SK-N-SH treated with all-trans-retinoic acid at 6 μM for 48 hours (cell line): ENCODE measurements at regions not wholly inside any gene's neighbourhood (a gene's known extent, or its start where the extent isn't known, plus 50 kb on each side); places are given as distances from the start of the nearest gene placed in this dataset.

ENCODE experiments used
- ATAC-seq: fragments of 200-7000 bp; cut with Tn5 transposase; 3 replicates; pipeline ENCODE4 v1.9.1; 2020; ENCODE audit warnings: mild to moderate bottlenecking, moderate library complexity
- ARNTL ChIP-seq: fragments of 450-650 bp; formaldehyde crosslinking; IDR thresholded peaks from 2 replicates; pipeline ENCODE4 v1.5.0; 2020; ENCODE audit warnings: low read depth, mild to moderate bottlenecking, moderate library complexity, borderline replicate concordance
- BACH2 ChIP-seq: fragments of 250-450 bp; sonication (Bioruptor Pico); IDR thresholded peaks from 2 replicates; pipeline ENCODE4 v1.9.0; 2021; ENCODE audit warnings: mild to moderate bottlenecking, borderline replicate concordance
- CSDC2 ChIP-seq: fragments of 250-450 bp; sonication (Bioruptor Pico); IDR thresholded peaks from 2 replicates; pipeline ENCODE4 v1.5.0; 2020; ENCODE audit warnings: mild to moderate bottlenecking, moderate library complexity
- ESRRG ChIP-seq: fragments of 250-450 bp; sonication (Bioruptor Pico); IDR thresholded peaks from 2 replicates; pipeline ENCODE4 v1.6.1; 2021; ENCODE audit warnings: mild to moderate bottlenecking
- GLIS3 ChIP-seq: fragments of 250-450 bp; sonication (Bioruptor Pico); IDR thresholded peaks from 2 replicates; pipeline ENCODE4 v1.5.0; 2020; ENCODE audit warnings: mild to moderate bottlenecking, moderate library complexity
- ISL1 ChIP-seq: fragments of 250-450 bp; sonication (Bioruptor Pico); IDR thresholded peaks from 2 replicates; pipeline ENCODE4 v2.1.2; 2022; ENCODE audit warnings: mild to moderate bottlenecking, moderate library complexity
- OSR1 ChIP-seq: fragments of 250-450 bp; sonication (Bioruptor Pico); IDR thresholded peaks from 2 replicates; pipeline ENCODE4 v1.8.0; 2022; ENCODE audit warnings: moderate library complexity, mild to moderate bottlenecking, inconsistent platforms
- POU6F1 ChIP-seq: fragments of 250-450 bp; sonication (Bioruptor Pico); IDR thresholded peaks from 2 replicates; pipeline ENCODE4 v1.8.0; 2021; ENCODE audit warnings: low read depth, mild to moderate bottlenecking, moderate library complexity, borderline replicate concordance
- PPARA ChIP-seq: fragments of 250-450 bp; sonication (Bioruptor Pico); IDR thresholded peaks from 2 replicates; pipeline ENCODE4 v1.5.0; 2020; ENCODE audit warnings: mild to moderate bottlenecking, borderline replicate concordance
- RARB ChIP-seq: fragments of 250-450 bp; sonication (Bioruptor Pico); IDR thresholded peaks from 2 replicates; pipeline ENCODE4 v1.8.0; 2021; ENCODE audit warnings: mild to moderate bottlenecking, moderate library complexity
- SNAI2 ChIP-seq: fragments of 250-450 bp; sonication (Bioruptor Pico); IDR thresholded peaks from 2 replicates; pipeline ENCODE4 v1.5.0; 2020; ENCODE audit warnings: mild to moderate bottlenecking, moderate library complexity
- TCF4 ChIP-seq: fragments of 250-450 bp; sonication (Bioruptor Pico); IDR thresholded peaks from 2 replicates; pipeline ENCODE4 v1.8.0; 2021; ENCODE audit warnings: mild to moderate bottlenecking, moderate library complexity, borderline replicate concordance
- ZFP3 ChIP-seq: fragments of 250-450 bp; sonication (Bioruptor Pico); IDR thresholded peaks from 2 replicates; pipeline ENCODE4 v1.5.0; 2020; ENCODE audit warnings: mild to moderate bottlenecking, moderate library complexity
- ZFP30 ChIP-seq: fragments of 450-650 bp; formaldehyde crosslinking; IDR thresholded peaks from 2 replicates; pipeline ENCODE4 v1.5.0; 2022; ENCODE audit warnings: mild to moderate bottlenecking, moderate library complexity
- ZNF565 ChIP-seq: fragments of 450-650 bp; formaldehyde crosslinking; conservative IDR thresholded peaks from 2 replicates; pipeline ENCODE4 v1.5.0; 2020; ENCODE audit warnings: low read depth, mild to moderate bottlenecking, moderate library complexity
- ZNF70 ChIP-seq: fragments of 450-650 bp; formaldehyde crosslinking; IDR thresholded peaks from 2 replicates; pipeline ENCODE4 v1.5.0; 2020; ENCODE audit warnings: mild to moderate bottlenecking, moderate library complexity
- ZNF8 ChIP-seq: fragments of 450-650 bp; formaldehyde crosslinking; IDR thresholded peaks from 2 replicates; pipeline ENCODE4 v1.5.0; 2020; ENCODE audit warnings: mild to moderate bottlenecking, moderate library complexity
- TF ChIP-seq, protein P1 (sequence below): fragments of 250-450 bp; sonication (Bioruptor Pico); IDR thresholded peaks from 2 replicates; pipeline ENCODE4 v1.8.0; 2020; ENCODE audit warnings: mild to moderate bottlenecking, moderate library complexity, borderline replicate concordance
- TF ChIP-seq, protein P2 (sequence below): fragments of 250-450 bp; sonication (Bioruptor Pico); IDR thresholded peaks from 2 replicates; pipeline ENCODE4 v1.5.1; 2021; ENCODE audit warnings: mild to moderate bottlenecking, moderate library complexity
- TF ChIP-seq, protein P3 (sequence below): fragments of 250-450 bp; sonication (Bioruptor Pico); IDR thresholded peaks from 2 replicates; pipeline ENCODE4 v1.5.0; 2020; ENCODE audit warnings: mild to moderate bottlenecking, moderate library complexity
- TF ChIP-seq, protein P4 (sequence below): fragments of 250-450 bp; sonication (Bioruptor Pico); IDR thresholded peaks from 2 replicates; pipeline ENCODE4 v1.5.1; 2020; ENCODE audit warnings: low read depth, mild to moderate bottlenecking, moderate library complexity

DNA sequence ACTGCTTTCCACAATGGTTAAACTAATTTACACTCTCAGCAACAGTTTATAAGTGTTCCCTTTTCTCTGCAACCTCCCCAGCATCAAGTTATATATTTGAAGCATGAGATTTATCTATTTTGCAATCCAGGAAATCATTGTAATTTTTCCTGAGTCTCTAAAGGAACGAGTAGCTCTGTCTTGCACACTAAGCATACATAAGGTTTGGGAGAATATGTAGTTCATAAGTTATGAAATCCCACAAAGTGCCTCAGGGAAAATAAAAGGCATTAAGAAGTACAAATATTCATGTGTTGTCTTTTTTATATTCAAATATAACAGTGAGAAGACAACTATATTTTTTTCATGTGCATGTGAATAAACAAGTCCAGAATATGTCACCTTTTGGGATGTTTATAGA, 377.1 kb upstream of the RORB start (continued):
- no peak for TF ChIP-seq BACH2 (CRISPR knock-in tag)
- TF ChIP-seq SNAI2 (CRISPR knock-in tag): no peak
- no peak for TF ChIP-seq GLIS3 (CRISPR knock-in tag)

GRCh38 chr9:74120470-74120869, 376.7 kb upstream of the RORB start:
- no peak for TF ChIP-seq PPARA (CRISPR knock-in tag)
- TF ChIP-seq SNAI2 (CRISPR knock-in tag): no peak
- TF ChIP-seq POU6F1 (CRISPR knock-in tag): no peak
- TF ChIP-seq OSR1 (CRISPR knock-in tag): no peak
- ATAC-seq: no peak

DNA sequence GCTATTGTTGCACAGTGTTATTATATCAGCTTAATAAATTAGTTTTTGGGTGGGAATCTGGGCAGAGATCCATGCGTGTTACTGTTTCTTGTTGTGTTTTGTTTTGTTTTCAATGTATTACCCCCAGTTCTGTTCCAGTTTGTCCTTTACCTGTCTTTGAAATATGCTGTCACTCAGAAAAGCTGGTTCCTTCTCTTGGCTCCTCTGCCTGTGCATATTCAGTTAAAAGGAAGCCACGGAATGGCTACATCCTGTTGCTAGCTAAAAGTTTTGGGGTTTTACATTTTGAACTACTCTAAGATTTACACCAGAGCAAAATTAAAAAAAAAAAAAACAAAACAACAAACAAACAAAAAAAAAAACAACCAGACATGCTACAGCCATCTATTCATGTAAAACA, 374.9 kb upstream of the RORB start:
- no peak for TF ChIP-seq TCF4 (CRISPR knock-in tag)
- TF ChIP-seq, protein P1, sequence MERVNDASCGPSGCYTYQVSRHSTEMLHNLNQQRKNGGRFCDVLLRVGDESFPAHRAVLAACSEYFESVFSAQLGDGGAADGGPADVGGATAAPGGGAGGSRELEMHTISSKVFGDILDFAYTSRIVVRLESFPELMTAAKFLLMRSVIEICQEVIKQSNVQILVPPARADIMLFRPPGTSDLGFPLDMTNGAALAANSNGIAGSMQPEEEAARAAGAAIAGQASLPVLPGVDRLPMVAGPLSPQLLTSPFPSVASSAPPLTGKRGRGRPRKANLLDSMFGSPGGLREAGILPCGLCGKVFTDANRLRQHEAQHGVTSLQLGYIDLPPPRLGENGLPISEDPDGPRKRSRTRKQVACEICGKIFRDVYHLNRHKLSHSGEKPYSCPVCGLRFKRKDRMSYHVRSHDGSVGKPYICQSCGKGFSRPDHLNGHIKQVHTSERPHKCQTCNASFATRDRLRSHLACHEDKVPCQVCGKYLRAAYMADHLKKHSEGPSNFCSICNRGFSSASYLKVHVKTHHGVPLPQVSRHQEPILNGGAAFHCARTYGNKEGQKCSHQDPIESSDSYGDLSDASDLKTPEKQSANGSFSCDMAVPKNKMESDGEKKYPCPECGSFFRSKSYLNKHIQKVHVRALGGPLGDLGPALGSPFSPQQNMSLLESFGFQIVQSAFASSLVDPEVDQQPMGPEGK: no peak
- TF ChIP-seq SNAI2 (CRISPR knock-in tag): no peak
- no peak for TF ChIP-seq POU6F1 (CRISPR knock-in tag)
- no peak for TF ChIP-seq CSDC2
- TF ChIP-seq OSR1 (CRISPR knock-in tag): no peak
- TF ChIP-seq ZFP30 (CRISPR knock-in tag): no peak
- TF ChIP-seq, protein P2, sequence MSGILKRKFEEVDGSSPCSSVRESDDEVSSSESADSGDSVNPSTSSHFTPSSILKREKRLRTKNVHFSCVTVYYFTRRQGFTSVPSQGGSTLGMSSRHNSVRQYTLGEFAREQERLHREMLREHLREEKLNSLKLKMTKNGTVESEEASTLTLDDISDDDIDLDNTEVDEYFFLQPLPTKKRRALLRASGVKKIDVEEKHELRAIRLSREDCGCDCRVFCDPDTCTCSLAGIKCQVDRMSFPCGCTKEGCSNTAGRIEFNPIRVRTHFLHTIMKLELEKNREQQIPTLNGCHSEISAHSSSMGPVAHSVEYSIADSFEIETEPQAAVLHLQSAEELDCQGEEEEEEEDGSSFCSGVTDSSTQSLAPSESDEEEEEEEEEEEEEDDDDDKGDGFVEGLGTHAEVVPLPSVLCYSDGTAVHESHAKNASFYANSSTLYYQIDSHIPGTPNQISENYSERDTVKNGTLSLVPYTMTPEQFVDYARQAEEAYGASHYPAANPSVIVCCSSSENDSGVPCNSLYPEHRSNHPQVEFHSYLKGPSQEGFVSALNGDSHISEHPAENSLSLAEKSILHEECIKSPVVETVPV (CRISPR knock-in tag): no peak
- no peak for TF ChIP-seq BACH2 (CRISPR knock-in tag)
- TF ChIP-seq ISL1 (CRISPR knock-in tag): no peak
- TF ChIP-seq ARNTL (CRISPR knock-in tag): no peak
- no peak for TF ChIP-seq PPARA (CRISPR knock-in tag)
- TF ChIP-seq, protein P3, sequence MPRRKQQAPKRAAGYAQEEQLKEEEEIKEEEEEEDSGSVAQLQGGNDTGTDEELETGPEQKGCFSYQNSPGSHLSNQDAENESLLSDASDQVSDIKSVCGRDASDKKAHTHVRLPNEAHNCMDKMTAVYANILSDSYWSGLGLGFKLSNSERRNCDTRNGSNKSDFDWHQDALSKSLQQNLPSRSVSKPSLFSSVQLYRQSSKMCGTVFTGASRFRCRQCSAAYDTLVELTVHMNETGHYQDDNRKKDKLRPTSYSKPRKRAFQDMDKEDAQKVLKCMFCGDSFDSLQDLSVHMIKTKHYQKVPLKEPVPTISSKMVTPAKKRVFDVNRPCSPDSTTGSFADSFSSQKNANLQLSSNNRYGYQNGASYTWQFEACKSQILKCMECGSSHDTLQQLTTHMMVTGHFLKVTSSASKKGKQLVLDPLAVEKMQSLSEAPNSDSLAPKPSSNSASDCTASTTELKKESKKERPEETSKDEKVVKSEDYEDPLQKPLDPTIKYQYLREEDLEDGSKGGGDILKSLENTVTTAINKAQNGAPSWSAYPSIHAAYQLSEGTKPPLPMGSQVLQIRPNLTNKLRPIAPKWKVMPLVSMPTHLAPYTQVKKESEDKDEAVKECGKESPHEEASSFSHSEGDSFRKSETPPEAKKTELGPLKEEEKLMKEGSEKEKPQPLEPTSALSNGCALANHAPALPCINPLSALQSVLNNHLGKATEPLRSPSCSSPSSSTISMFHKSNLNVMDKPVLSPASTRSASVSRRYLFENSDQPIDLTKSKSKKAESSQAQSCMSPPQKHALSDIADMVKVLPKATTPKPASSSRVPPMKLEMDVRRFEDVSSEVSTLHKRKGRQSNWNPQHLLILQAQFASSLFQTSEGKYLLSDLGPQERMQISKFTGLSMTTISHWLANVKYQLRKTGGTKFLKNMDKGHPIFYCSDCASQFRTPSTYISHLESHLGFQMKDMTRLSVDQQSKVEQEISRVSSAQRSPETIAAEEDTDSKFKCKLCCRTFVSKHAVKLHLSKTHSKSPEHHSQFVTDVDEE (CRISPR knock-in tag): no peak
- TF ChIP-seq, protein P4, sequence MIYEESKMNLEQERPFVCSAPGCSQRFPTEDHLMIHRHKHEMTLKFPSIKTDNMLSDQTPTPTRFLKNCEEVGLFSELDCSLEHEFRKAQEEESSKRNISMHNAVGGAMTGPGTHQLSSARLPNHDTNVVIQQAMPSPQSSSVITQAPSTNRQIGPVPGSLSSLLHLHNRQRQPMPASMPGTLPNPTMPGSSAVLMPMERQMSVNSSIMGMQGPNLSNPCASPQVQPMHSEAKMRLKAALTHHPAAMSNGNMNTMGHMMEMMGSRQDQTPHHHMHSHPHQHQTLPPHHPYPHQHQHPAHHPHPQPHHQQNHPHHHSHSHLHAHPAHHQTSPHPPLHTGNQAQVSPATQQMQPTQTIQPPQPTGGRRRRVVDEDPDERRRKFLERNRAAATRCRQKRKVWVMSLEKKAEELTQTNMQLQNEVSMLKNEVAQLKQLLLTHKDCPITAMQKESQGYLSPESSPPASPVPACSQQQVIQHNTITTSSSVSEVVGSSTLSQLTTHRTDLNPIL: no peak
- TF ChIP-seq GLIS3 (CRISPR knock-in tag): no peak
- no peak for TF ChIP-seq ZFP3
- no peak for ATAC-seq

GRCh38 chr9:74122661-74123060, 374.5 kb upstream of the RORB start:
- no peak for TF ChIP-seq CSDC2
- TF ChIP-seq, protein P1: no peak
- no peak for TF ChIP-seq RARB (CRISPR knock-in tag)
- no peak for TF ChIP-seq ESRRG (CRISPR knock-in tag)
- TF ChIP-seq PPARA (CRISPR knock-in tag): no peak
- TF ChIP-seq ZNF565 (CRISPR knock-in tag): no peak
- TF ChIP-seq ZNF70 (CRISPR knock-in tag): no peak
- TF ChIP-seq TCF4 (CRISPR knock-in tag): no peak
- TF ChIP-seq OSR1 (CRISPR knock-in tag): no peak
- TF ChIP-seq ZNF8 (CRISPR knock-in tag): no peak
- TF ChIP-seq ISL1 (CRISPR knock-in tag): no peak
- TF ChIP-seq, protein P2 (CRISPR knock-in tag): no peak
- TF ChIP-seq BACH2 (CRISPR knock-in tag): no peak
- TF ChIP-seq ZFP30 (CRISPR knock-in tag): no peak
- no peak for TF ChIP-seq SNAI2 (CRISPR knock-in tag)
- TF ChIP-seq, all 23 proteins: peak for 0
- no peak for ATAC-seq
